ENCODE measurements at regions not wholly inside any gene's neighbourhood (a gene's known extent, or its start where the extent isn't known, plus 50 kb on each side); places are given as distances from the start of the nearest gene placed in this dataset.
"Not testable (repeated sequence)": the region's sequence is repeated elsewhere in the genome, so short reads cannot be mapped to it uniquely, and the experiment has no call there.

DNA sequence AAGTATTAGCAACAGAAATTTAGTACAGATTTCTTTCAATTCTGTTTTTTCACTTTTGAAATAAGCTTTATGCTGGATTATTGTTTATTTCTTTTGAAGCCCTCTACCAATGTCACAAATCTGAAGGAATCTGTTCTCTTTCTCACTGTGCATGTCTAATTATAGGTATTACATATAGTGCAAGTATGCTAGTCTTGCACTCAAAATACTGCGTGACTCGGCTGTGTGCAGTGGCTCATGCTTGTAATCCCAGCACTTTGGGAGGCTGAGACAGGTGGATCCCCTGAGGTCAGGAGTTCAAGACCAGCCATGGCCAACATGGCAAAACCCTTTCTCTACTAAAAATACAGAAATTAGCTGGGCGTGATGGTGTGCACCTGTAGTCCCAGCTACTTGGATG is 95.8 kb upstream of the PLAAT1 start:
- Histone ChIP-seq H3K4me3 (replicated peaks in 1 of 4; ENCODE audit: control extremely low read depth in 1 of 4, insufficient read depth in 1 of 4, low read depth in 3 of 4, low read length in 4 of 4) (no peak overlapping the region), H3K36me3 (ENCODE audit: control insufficient read depth, insufficient read depth, low read length) (no peaks in the 10 kb centered on the region), H3K4me1 (ENCODE audit: control insufficient read depth, extremely low read depth, insufficient read depth, low read length) (no peaks in the 10 kb centered on the region), H3K4me2 (ENCODE audit: extremely low read depth, insufficient read depth, low read length) (no peak overlapping the region), H3K27me3 (ENCODE audit: control insufficient read depth, insufficient read depth, low read length) (no peaks in the 10 kb centered on the region), H3K79me2 (ENCODE audit: control insufficient read depth, insufficient read depth, low read length) (no peaks in the 10 kb centered on the region), H3K9ac (ENCODE audit: insufficient read depth, low read length) (no peak overlapping the region), H3K9me3 (ENCODE audit: control insufficient read depth, insufficient read depth, low read depth, low read length) (no peaks in the 10 kb centered on the region), H3K27ac (ENCODE audit: insufficient read depth, low read length) (no peak overlapping the region), H4K20me1 (ENCODE audit: control insufficient read depth, extremely low read depth, insufficient read depth, low read length) (no peaks in the 10 kb centered on the region), H2AFZ (ENCODE audit: low read length) (no peak overlapping the region)
- no peak for TF ChIP-seq EZH2 (IDR thresholded peaks at IDR 0.05; ENCODE audit: low read length, missing control alignments)
- TF ChIP-seq, protein P1, sequence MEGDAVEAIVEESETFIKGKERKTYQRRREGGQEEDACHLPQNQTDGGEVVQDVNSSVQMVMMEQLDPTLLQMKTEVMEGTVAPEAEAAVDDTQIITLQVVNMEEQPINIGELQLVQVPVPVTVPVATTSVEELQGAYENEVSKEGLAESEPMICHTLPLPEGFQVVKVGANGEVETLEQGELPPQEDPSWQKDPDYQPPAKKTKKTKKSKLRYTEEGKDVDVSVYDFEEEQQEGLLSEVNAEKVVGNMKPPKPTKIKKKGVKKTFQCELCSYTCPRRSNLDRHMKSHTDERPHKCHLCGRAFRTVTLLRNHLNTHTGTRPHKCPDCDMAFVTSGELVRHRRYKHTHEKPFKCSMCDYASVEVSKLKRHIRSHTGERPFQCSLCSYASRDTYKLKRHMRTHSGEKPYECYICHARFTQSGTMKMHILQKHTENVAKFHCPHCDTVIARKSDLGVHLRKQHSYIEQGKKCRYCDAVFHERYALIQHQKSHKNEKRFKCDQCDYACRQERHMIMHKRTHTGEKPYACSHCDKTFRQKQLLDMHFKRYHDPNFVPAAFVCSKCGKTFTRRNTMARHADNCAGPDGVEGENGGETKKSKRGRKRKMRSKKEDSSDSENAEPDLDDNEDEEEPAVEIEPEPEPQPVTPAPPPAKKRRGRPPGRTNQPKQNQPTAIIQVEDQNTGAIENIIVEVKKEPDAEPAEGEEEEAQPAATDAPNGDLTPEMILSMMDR (conservative IDR thresholded peaks at IDR 0.05 in 1 of 2, IDR thresholded peaks at IDR 0.05 in 1 of 2; ENCODE audit: low read depth in 1 of 2, low read length in 2 of 2): no peak
- no peak for DNase-seq (ENCODE audit: low read depth in 2 of 2)

DNA sequence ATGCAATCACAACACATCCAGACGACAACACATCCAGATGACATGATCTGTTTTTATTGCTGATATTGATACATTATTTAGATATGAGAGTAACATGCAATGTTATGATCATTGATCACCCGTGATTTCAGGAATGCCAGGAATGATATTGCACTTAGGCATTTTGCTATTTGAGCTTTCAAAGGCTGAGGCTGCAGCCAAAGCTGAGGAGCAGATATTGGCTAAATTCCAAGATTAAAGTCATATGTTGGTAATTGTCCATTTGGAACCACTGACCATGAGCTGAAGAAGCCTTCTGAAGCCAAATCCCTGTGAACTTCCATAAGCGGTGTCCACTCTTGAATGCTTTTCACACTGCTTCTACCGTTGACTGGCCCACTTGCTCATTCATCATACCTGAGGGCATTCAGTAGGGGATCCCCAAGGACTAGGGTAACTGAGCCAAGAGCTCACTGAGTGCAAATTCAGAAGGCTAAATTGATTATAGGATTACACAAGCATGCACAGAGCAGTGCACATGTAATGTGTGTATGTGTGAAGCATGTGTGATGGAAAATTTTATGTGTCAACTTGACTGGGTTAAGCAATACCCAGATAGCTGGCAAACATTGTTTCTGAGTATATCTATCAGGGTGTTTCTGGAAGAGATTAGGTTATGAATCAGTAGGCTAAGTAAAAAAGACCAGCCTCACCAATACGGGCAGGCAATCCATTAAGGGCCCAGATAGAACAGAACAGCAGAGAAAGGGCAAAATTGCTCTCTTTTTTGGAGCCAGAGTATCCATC is 92.1 kb upstream of the PLAAT1 start:
- Histone ChIP-seq H3K36me3 (ENCODE audit: control insufficient read depth, insufficient read depth, low read length) (no peaks in the 10 kb centered on the region), H3K79me2 (ENCODE audit: control insufficient read depth, insufficient read depth, low read length) (no peaks in the 10 kb centered on the region), H3K27ac (ENCODE audit: insufficient read depth, low read length) (no peak overlapping the region), H2AFZ (ENCODE audit: low read length) (no peak overlapping the region), H3K4me2 (ENCODE audit: extremely low read depth, insufficient read depth, low read length) (no peak overlapping the region), H3K27me3 (ENCODE audit: control insufficient read depth, insufficient read depth, low read length) (no peaks in the 10 kb centered on the region), H3K9ac (ENCODE audit: insufficient read depth, low read length) (no peak overlapping the region), H3K9me3 (ENCODE audit: control insufficient read depth, insufficient read depth, low read depth, low read length) (no peaks in the 10 kb centered on the region), H3K4me1 (ENCODE audit: control insufficient read depth, extremely low read depth, insufficient read depth, low read length) (no peaks in the 10 kb centered on the region), H3K4me3 (replicated peaks in 1 of 4; ENCODE audit: control extremely low read depth in 1 of 4, insufficient read depth in 1 of 4, low read depth in 3 of 4, low read length in 4 of 4) (no peak overlapping the region), H4K20me1 (ENCODE audit: control insufficient read depth, extremely low read depth, insufficient read depth, low read length) (no peaks in the 10 kb centered on the region)
- no peak for DNase-seq (ENCODE audit: low read depth in 2 of 2)
- no peak for TF ChIP-seq EZH2 (IDR thresholded peaks at IDR 0.05; ENCODE audit: low read length, missing control alignments)
- TF ChIP-seq, protein P1 (conservative IDR thresholded peaks at IDR 0.05 in 1 of 2, IDR thresholded peaks at IDR 0.05 in 1 of 2; ENCODE audit: low read depth in 1 of 2, low read length in 2 of 2): no peak

DNA sequence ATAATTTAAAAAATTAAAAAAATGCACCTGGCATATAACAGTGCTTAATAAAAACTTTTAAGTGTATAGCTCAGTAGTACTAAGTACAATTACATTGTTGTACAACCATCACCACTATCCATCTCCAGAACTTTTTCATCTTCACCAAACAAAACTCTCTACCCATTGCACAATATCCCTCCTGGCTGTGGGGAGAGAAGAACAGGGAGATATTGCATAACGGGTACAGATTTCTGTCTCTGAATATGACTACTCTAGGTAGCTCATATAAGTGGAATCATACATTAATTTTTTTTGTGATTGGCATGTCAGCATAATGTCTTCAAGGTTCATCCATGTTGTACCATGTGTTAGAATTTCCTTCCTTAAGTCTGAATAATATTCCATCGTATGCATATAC is 91.0 kb upstream of the PLAAT1 start:
- no peaks in the 10 kb centered on the region for H4K20me1 ChIP-seq (ENCODE audit: control insufficient read depth, extremely low read depth, insufficient read depth, low read length)
- H3K36me3 ChIP-seq (ENCODE audit: control insufficient read depth, insufficient read depth, low read length): no peaks in the 10 kb centered on the region
- H3K79me2 ChIP-seq (ENCODE audit: control insufficient read depth, insufficient read depth, low read length): no peaks in the 10 kb centered on the region
- H3K4me1 ChIP-seq (ENCODE audit: control insufficient read depth, extremely low read depth, insufficient read depth, low read length): no peaks in the 10 kb centered on the region
- no peak for TF ChIP-seq EZH2 (IDR thresholded peaks at IDR 0.05; ENCODE audit: low read length, missing control alignments)
- TF ChIP-seq, protein P1 (conservative IDR thresholded peaks at IDR 0.05 in 1 of 2, IDR thresholded peaks at IDR 0.05 in 1 of 2; ENCODE audit: low read depth in 1 of 2, low read length in 2 of 2): no peak
- no peak overlapping the region for H3K4me2 ChIP-seq (ENCODE audit: extremely low read depth, insufficient read depth, low read length)
- H3K4me3 ChIP-seq (replicated peaks in 1 of 4; ENCODE audit: control extremely low read depth in 1 of 4, insufficient read depth in 1 of 4, low read depth in 3 of 4, low read length in 4 of 4): no peak overlapping the region
- no peaks in the 10 kb centered on the region for H3K27me3 ChIP-seq (ENCODE audit: control insufficient read depth, insufficient read depth, low read length)
- DNase-seq (ENCODE audit: low read depth in 2 of 2): no peak
- H2AFZ ChIP-seq (ENCODE audit: low read length): no peak overlapping the region
- H3K27ac ChIP-seq (ENCODE audit: insufficient read depth, low read length): no peak overlapping the region
- no peaks in the 10 kb centered on the region for H3K9me3 ChIP-seq (ENCODE audit: control insufficient read depth, insufficient read depth, low read depth, low read length)
- no peak overlapping the region for H3K9ac ChIP-seq (ENCODE audit: insufficient read depth, low read length)

DNA sequence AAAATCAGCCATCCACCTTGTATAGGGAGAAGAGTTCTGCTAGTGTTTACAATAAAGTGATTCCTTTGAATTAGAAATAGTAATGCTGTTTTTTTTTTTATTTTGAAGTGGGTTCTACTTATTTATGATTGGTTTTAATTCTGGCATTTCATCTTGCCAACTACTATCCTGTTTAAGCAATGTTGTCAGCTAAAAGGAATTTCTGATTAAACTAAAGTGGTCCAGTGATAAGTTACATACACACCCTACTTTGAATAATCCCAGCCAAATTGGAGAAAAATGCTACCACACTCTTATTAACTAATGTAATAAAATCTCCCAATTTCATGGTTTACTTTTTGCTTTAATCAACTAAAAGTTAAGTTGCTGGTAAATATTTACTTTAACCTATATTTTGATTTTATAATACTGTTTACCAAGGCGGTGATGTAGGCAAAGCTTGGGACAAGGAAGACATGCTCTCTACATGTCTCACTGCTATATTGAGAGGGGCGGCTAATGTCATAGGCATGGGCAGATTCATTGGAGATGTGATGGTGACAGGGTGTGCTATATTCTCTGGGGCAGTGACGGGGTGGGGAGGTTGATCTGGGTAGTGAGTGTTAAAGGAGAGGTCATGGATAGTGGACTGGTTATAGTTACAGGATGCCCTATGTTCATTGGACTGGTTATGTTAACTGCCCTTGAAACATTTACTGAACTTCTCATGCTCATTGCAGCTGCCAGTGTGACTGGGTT is 85.8 kb upstream of the PLAAT1 start:
- H3K79me2 ChIP-seq (ENCODE audit: control insufficient read depth, insufficient read depth, low read length); H3K36me3 ChIP-seq (ENCODE audit: control insufficient read depth, insufficient read depth, low read length); H3K9me3 ChIP-seq (ENCODE audit: control insufficient read depth, insufficient read depth, low read depth, low read length); H4K20me1 ChIP-seq (ENCODE audit: control insufficient read depth, extremely low read depth, insufficient read depth, low read length); DNase-seq (ENCODE audit: low read depth in 2 of 2); H3K27ac ChIP-seq (ENCODE audit: insufficient read depth, low read length); H3K4me1 ChIP-seq (ENCODE audit: control insufficient read depth, extremely low read depth, insufficient read depth, low read length); H3K4me2 ChIP-seq (ENCODE audit: extremely low read depth, insufficient read depth, low read length); H3K4me3 ChIP-seq (replicated peaks in 1 of 4; ENCODE audit: control extremely low read depth in 1 of 4, insufficient read depth in 1 of 4, low read depth in 3 of 4, low read length in 4 of 4); H3K27me3 ChIP-seq (ENCODE audit: control insufficient read depth, insufficient read depth, low read length); H3K9ac ChIP-seq (ENCODE audit: insufficient read depth, low read length); H2AFZ ChIP-seq (ENCODE audit: low read length): not testable (repeated sequence)

All from fibroblast of lung (primary cell).